ENCODE measurements at regions not wholly inside any gene's neighbourhood (a gene's known extent, or its start where the extent isn't known, plus 50 kb on each side); places are given as distances from the start of the nearest gene placed in this dataset.

DNA sequence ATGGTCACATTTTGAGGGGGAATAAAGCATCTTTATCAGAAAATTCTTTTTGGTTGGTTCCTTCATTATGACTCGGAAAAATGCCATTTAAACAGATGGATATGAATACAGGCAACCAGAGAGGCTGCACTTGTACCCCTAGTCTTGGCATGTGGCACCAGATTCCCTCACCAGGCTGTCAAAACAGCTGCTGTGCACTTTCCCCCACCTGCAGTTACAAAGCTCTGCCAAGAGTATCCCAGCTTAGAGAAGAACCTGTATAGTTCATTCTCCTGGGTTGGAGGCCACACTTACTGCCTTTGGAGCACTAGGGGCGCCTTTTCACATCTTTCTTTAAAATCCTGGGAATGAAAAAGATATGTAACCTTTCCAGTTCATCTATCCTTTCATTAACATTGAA is 190.3 kb downstream of the KIF2B start:
- Histone ChIP-seq H3K36me3 (no peaks in the 10 kb centered on the region), H3K4me1 (no peaks in the 10 kb centered on the region), H3K27ac (no peak overlapping the region), H3K4me3 (no peak overlapping the region), H3K27me3 (no peaks in the 10 kb centered on the region), H3K9me3 (no peaks in the 10 kb centered on the region)
- intact Hi-C loops (cut with DNase I; ENCODE audit: low total_unique reads), result no loop called here
- TF ChIP-seq, protein P1, sequence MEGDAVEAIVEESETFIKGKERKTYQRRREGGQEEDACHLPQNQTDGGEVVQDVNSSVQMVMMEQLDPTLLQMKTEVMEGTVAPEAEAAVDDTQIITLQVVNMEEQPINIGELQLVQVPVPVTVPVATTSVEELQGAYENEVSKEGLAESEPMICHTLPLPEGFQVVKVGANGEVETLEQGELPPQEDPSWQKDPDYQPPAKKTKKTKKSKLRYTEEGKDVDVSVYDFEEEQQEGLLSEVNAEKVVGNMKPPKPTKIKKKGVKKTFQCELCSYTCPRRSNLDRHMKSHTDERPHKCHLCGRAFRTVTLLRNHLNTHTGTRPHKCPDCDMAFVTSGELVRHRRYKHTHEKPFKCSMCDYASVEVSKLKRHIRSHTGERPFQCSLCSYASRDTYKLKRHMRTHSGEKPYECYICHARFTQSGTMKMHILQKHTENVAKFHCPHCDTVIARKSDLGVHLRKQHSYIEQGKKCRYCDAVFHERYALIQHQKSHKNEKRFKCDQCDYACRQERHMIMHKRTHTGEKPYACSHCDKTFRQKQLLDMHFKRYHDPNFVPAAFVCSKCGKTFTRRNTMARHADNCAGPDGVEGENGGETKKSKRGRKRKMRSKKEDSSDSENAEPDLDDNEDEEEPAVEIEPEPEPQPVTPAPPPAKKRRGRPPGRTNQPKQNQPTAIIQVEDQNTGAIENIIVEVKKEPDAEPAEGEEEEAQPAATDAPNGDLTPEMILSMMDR (IDR thresholded peaks at IDR 0.05), result no peak
- no peak for TF ChIP-seq POLR2A (IDR thresholded peaks at IDR 0.05)
- DNase-seq, result no peak

DNA sequence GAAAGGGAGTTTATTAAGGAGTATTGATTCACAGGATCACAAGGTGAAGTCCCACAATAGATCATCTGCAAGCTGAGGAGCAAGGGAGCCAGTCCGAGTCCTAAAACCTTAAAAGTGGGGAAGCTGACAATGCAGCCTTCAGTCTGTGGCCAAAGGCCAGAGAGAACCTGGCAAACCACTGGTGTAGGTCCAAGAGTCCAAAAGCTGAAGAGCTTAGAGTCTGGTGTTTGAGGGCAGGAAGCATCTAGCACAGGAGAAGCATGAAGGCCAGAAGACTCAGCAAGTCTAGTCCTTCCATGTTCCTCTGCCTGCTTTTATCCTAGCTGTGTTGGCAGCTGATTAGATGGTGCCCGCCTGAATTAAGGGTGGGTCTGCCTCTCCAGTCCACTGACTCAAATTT is 193.0 kb downstream of the KIF2B start:
- TF ChIP-seq, protein P1 (IDR thresholded peaks at IDR 0.05), result no peak
- no peak for TF ChIP-seq POLR2A (IDR thresholded peaks at IDR 0.05)
- intact Hi-C loops (cut with DNase I; ENCODE audit: low total_unique reads), result no loop called here
- H3K27ac ChIP-seq, result no peak overlapping the region

DNA sequence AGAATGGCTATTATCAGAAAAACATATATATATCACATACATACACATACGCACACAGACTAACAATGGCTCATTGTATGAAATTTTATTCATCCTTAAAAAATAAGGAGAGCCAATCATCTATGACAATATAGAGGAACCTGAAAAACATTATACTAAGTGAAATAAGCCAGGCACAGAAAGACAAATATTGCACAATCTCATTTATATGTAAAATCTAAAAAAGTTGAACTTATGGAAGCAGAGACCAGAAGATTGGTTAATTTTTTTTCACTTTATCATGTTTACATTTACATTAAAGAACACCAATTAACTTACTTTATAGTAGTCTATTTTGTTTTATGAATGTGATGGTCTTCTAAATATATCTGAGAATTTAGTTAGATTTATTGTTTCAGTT is 198.7 kb downstream of the KIF2B start:
- H3K27me3 ChIP-seq, result no peaks in the 10 kb centered on the region

More for the DNA sequence above, 193.0 kb downstream of the KIF2B start:
- Histone ChIP-seq H3K4me1 (no peaks in the 10 kb centered on the region), H3K4me3 (no peak overlapping the region), H3K36me3 (no peaks in the 10 kb centered on the region), H3K27me3 (no peaks in the 10 kb centered on the region), H3K9me3 (no peaks in the 10 kb centered on the region)
- DNase-seq, result no peak

DNA sequence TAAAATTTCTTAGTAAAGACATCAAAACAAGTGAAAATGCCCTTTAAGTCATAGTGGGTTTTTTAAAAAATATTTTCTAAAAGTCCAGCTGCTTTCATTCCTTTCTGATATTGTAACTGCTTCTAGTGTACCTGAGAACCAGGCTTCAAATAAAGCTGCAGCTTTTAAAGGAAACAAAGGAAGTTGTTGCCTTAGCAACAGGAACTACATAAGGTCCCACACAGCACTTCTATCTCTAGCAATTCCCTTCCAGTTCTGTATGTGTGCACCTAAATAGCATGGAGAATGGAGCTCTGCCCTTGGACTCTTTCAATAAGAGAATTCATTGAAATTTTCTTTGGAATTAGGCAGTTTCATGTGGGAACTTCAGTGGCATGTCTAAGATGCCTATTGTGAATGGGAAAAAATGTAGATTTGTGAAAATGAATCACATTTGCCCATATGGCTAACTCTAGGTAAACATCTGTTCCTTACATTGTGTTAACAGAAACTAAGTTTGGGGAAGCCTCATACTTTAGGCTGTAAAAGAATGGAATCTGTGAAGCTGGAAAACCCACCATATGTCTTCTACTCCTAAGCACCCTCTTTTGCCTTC is 206.4 kb downstream of the KIF2B start:
- intact Hi-C loops (cut with DNase I; ENCODE audit: low total_unique reads), result no loop called here
- no peak for DNase-seq
- Histone ChIP-seq H3K27ac (no peak overlapping the region), H3K4me3 (no peak overlapping the region), H3K36me3 (no peaks in the 10 kb centered on the region), H3K27me3 (no peaks in the 10 kb centered on the region), H3K9me3 (no peaks in the 10 kb centered on the region), H3K4me1 (no peaks in the 10 kb centered on the region)
- TF ChIP-seq, protein P1 (IDR thresholded peaks at IDR 0.05), result no peak
- TF ChIP-seq POLR2A (IDR thresholded peaks at IDR 0.05), result no peak

More for the DNA sequence above, 198.7 kb downstream of the KIF2B start:
- Histone ChIP-seq H3K9me3 (no peaks in the 10 kb centered on the region), H3K27ac (no peak overlapping the region), H3K4me3 (no peak overlapping the region), H3K4me1 (no peaks in the 10 kb centered on the region), H3K36me3 (no peaks in the 10 kb centered on the region)
- intact Hi-C loops (cut with DNase I; ENCODE audit: low total_unique reads), result no loop called here
- TF ChIP-seq, protein P1 (IDR thresholded peaks at IDR 0.05), result no peak
- no peak for TF ChIP-seq POLR2A (IDR thresholded peaks at IDR 0.05)
- DNase-seq, result no peak

DNA sequence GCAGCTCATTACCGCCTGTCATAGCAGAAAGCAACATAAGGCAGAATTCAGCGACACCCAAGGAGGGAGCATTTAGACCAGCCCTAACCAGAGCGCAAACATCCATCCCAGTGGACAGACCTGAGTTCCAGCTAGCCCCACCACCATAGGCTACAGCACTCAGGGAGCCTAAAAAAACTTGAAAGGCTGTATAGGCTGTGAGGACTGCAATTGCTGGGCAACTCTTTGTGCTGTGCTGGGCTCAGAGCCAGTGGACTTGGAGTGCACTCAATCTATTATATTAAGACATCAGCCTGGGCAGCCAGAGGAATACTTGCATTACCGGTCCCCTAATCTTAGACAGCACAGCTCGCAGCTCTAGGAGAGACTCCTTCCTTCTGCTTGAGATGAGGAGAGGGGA is 207.3 kb downstream of the KIF2B start:
- no peaks in the 10 kb centered on the region for H3K36me3 ChIP-seq
- no peaks in the 10 kb centered on the region for H3K27me3 ChIP-seq
- intact Hi-C loops (cut with DNase I; ENCODE audit: low total_unique reads), result no loop called here
- H3K9me3 ChIP-seq, result no peaks in the 10 kb centered on the region
- H3K27ac ChIP-seq, result no peak overlapping the region
- TF ChIP-seq POLR2A (IDR thresholded peaks at IDR 0.05), result no peak
- no peak overlapping the region for H3K4me3 ChIP-seq
- H3K4me1 ChIP-seq, result no peaks in the 10 kb centered on the region
- no peak for DNase-seq

DNA sequence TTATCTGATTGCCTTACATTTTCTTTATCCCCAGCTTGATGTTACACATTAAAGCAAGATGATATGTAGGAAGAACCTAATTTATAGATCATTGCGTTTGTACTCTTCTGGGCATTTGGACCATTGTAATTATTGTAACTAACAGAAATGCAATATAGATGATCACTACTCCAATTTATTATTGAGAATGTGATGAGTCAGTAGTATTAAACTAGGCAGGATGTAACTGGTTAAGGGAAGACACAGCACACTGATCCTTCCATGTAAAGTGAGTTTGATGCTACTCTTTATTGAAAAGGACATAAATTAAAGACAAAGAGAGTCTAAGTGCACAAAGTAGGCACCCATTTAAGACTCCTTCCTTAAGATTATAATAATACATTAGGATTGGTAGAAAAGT is 223.8 kb downstream of the KIF2B start:
- DNase-seq, result no peak
- Histone ChIP-seq H3K4me3 (no peak overlapping the region), H3K36me3 (no peaks in the 10 kb centered on the region), H3K27me3 (no peaks in the 10 kb centered on the region), H3K9me3 (no peaks in the 10 kb centered on the region), H3K27ac (no peak overlapping the region), H3K4me1 (no peaks in the 10 kb centered on the region)
- no peak for TF ChIP-seq POLR2A (IDR thresholded peaks at IDR 0.05)
- TF ChIP-seq, protein P1 (IDR thresholded peaks at IDR 0.05), result no peak
- intact Hi-C loops (cut with DNase I; ENCODE audit: low total_unique reads), result no loop called here

All from uterus (tissue), 3 donors.